HG03378 (cell line): ENCODE measurements at regions not wholly inside any gene's neighbourhood (a gene's known extent, or its start where the extent isn't known, plus 50 kb on each side); places are given as distances from the start of the nearest gene placed in this dataset.

Experiments
- ATAC-seq: cut with Tn5 transposase; IDR thresholded peaks from one replicate; pipeline ENCODE4 v1.9.1; 2021; ENCODE audit warnings: mild to moderate bottlenecking, moderate library complexity; ENCODE audit not compliant: unreplicated experiment

GRCh38 chr3:194075802-194076460 is 60.0 kb upstream of the HES1 start:
- no peak for ATAC-seq

GRCh38 chr3:194076475-194076874 is 59.5 kb upstream of the HES1 start:
- no peak for ATAC-seq

- no peak for ATAC-seq
These were observed 58.3 kb upstream of the HES1 start for GRCh38 chr3:194077602-194078001.

- ATAC-seq = no peak
These were observed 57.7 kb upstream of the HES1 start for GRCh38 chr3:194078045-194078821.

- no peak for ATAC-seq
These were observed 56.2 kb upstream of the HES1 start for GRCh38 chr3:194079702-194080172.

GRCh38 chr3:194080436-194080835 is 55.5 kb upstream of the HES1 start:
- no peak for ATAC-seq

GRCh38 chr3:194080913-194081800 is 54.8 kb upstream of the HES1 start:
- ATAC-seq = no peak

GRCh38 chr3:194081826-194082225 is 54.1 kb upstream of the HES1 start:
- no peak for ATAC-seq

GRCh38 chr3:194082743-194083636 is 53.0 kb upstream of the HES1 start:
- ATAC-seq = no peak

GRCh38 chr3:194083637-194084224 is 52.2 kb upstream of the HES1 start:
- ATAC-seq = no peak

- ATAC-seq = peak; percentile 94
These were observed 51.7 kb upstream of the HES1 start for GRCh38 chr3:194084284-194084683.
